ENCODE measurements at regions not wholly inside any gene's neighbourhood (a gene's known extent, or its start where the extent isn't known, plus 50 kb on each side); places are given as distances from the start of the nearest gene placed in this dataset.

- in situ Hi-C loops (cut with MboI; ENCODE audit: low sequenced_read_pairs, unreplicated experiment), result no loop called here
- no peak for DNase-seq (ENCODE audit: low spot score)
- no peak for TF ChIP-seq CTCF (IDR thresholded peaks at IDR 0.05; ENCODE audit: borderline replicate concordance, control extremely low read depth, extremely low read depth, insufficient read depth, missing control alignments)
Measured at GRCh38 chr3:27625864-27626263, 96.3 kb downstream of the EOMES start.

- no peak for DNase-seq (ENCODE audit: low spot score)
- in situ Hi-C loops (cut with MboI; ENCODE audit: low sequenced_read_pairs, unreplicated experiment), result no loop called here
Measured at GRCh38 chr3:27623085-27623753, 98.9 kb downstream of the EOMES start.

GRCh38 chr3:27617552-27617951 lies 104.6 kb downstream of the EOMES start:
- TF ChIP-seq CTCF (IDR thresholded peaks at IDR 0.05; ENCODE audit: borderline replicate concordance, control extremely low read depth, extremely low read depth, insufficient read depth, missing control alignments), result no peak
- DNase-seq (ENCODE audit: low spot score), result no peak
- in situ Hi-C loops (cut with MboI; ENCODE audit: low sequenced_read_pairs, unreplicated experiment), result no loop called here

More at GRCh38 chr3:27623085-27623753, 98.9 kb downstream of the EOMES start:
- TF ChIP-seq CTCF (IDR thresholded peaks at IDR 0.05; ENCODE audit: borderline replicate concordance, control extremely low read depth, extremely low read depth, insufficient read depth, missing control alignments), result no peak

GRCh38 chr3:27616031-27616430 lies 106.1 kb downstream of the EOMES start:
- TF ChIP-seq CTCF (IDR thresholded peaks at IDR 0.05; ENCODE audit: borderline replicate concordance, control extremely low read depth, extremely low read depth, insufficient read depth, missing control alignments), result no peak
- in situ Hi-C loops (cut with MboI; ENCODE audit: low sequenced_read_pairs, unreplicated experiment), result no loop called here
- DNase-seq (ENCODE audit: low spot score), result no peak

GRCh38 chr3:27615555-27615954 lies 106.6 kb downstream of the EOMES start:
- no peak for DNase-seq (ENCODE audit: low spot score)

GRCh38 chr3:27614592-27614991 lies 107.5 kb downstream of the EOMES start:
- no peak for DNase-seq (ENCODE audit: low spot score)
- TF ChIP-seq CTCF (IDR thresholded peaks at IDR 0.05; ENCODE audit: borderline replicate concordance, control extremely low read depth, extremely low read depth, insufficient read depth, missing control alignments), result no peak
- in situ Hi-C loops (cut with MboI; ENCODE audit: low sequenced_read_pairs, unreplicated experiment), result no loop called here

More at GRCh38 chr3:27615555-27615954, 106.6 kb downstream of the EOMES start:
- no peak for TF ChIP-seq CTCF (IDR thresholded peaks at IDR 0.05; ENCODE audit: borderline replicate concordance, control extremely low read depth, extremely low read depth, insufficient read depth, missing control alignments)
- in situ Hi-C loops (cut with MboI; ENCODE audit: low sequenced_read_pairs, unreplicated experiment), result no loop called here
